H9 (cell line): ENCODE measurements at regions not wholly inside any gene's neighbourhood (a gene's known extent, or its start where the extent isn't known, plus 50 kb on each side); places are given as distances from the start of the nearest gene placed in this dataset.

ENCODE experiments used
- DNase-seq: peaks from one replicate; pipeline ENCODE4 v3.0.0-alpha.2; 2017
- H2AFZ ChIP-seq: one replicate; pipeline ENCODE4 v1.6.1; 2013; ENCODE audit warnings: mild to moderate bottlenecking, low read length, control low read depth, moderate library complexity
- H2AK5ac ChIP-seq: 2 replicates; pipeline ENCODE4 v1.6.1; 2013; ENCODE audit warnings: low read length, control low read depth, mixed read lengths; ENCODE audit not compliant: insufficient read length
- H2BK120ac ChIP-seq: one replicate; pipeline ENCODE4 v1.6.1; 2013; ENCODE audit warnings: low read depth, mild to moderate bottlenecking, low read length, control low read depth, inconsistent platforms; ENCODE audit not compliant: poor library complexity, severe bottlenecking
- H2BK12ac ChIP-seq: 2 replicates; pipeline ENCODE4 v1.6.1; 2013; ENCODE audit warnings: low read length, control low read depth, mixed read lengths, low read depth; ENCODE audit not compliant: insufficient read length
- H2BK15ac ChIP-seq: 2 replicates; pipeline ENCODE4 v1.6.1; 2013; ENCODE audit warnings: low read depth, low read length, control low read depth
- H2BK20ac ChIP-seq: one replicate; pipeline ENCODE4 v1.6.1; 2013; ENCODE audit warnings: low read depth, mild to moderate bottlenecking, low read length, control low read depth, inconsistent platforms; ENCODE audit not compliant: poor library complexity, severe bottlenecking
- H2BK5ac ChIP-seq: 2 replicates; pipeline ENCODE4 v1.6.1; 2013; ENCODE audit warnings: low read length, control low read depth, mixed read lengths; ENCODE audit not compliant: insufficient read length
- H3K14ac ChIP-seq: 2 replicates; pipeline ENCODE4 v1.6.1; 2013; ENCODE audit warnings: low read length, control low read depth; ENCODE audit not compliant: insufficient read depth
- H3K18ac ChIP-seq: 2 replicates; pipeline ENCODE4 v1.6.1; 2013; ENCODE audit warnings: low read depth, mild to moderate bottlenecking, mixed read lengths, low read length, control low read depth; ENCODE audit not compliant: insufficient read length
- H3K23ac ChIP-seq: 2 replicates; pipeline ENCODE4 v1.6.1; 2013; ENCODE audit warnings: low read length, control low read depth, mixed read lengths, low read depth; ENCODE audit not compliant: insufficient read length
- H3K23me2 ChIP-seq: 2 replicates; pipeline ENCODE4 v1.6.1; 2013; ENCODE audit warnings: low read depth, mild to moderate bottlenecking, mixed read lengths, low read length, control low read depth; ENCODE audit not compliant: insufficient read length, poor library complexity, severe bottlenecking
- H3K27ac ChIP-seq: 2 replicates; pipeline ENCODE4 v1.5.1; 2013; ENCODE audit warnings: low read length, control low read depth, mixed read lengths, low read depth; ENCODE audit not compliant: insufficient read length
- H3K27me3 ChIP-seq: 2 replicates; pipeline ENCODE4 v1.6.1; 2013; ENCODE audit warnings: low read length, control low read depth, inconsistent platforms; ENCODE audit not compliant: insufficient read depth
- H3K4ac ChIP-seq: 2 replicates; pipeline ENCODE4 v1.6.1; 2013; ENCODE audit warnings: low read depth, mild to moderate bottlenecking, control low read depth, inconsistent platforms, low read length, moderate library complexity
- H3K4me1 ChIP-seq: 2 replicates; pipeline ENCODE4 v1.6.1; 2013; ENCODE audit warnings: low read length, control low read depth, inconsistent platforms; ENCODE audit not compliant: insufficient read depth
- H3K4me2 ChIP-seq: 2 replicates; pipeline ENCODE4 v1.6.1; 2013; ENCODE audit warnings: low read length, control low read depth, mixed read lengths; ENCODE audit not compliant: insufficient read length, insufficient read depth
- H3K56ac ChIP-seq: 2 replicates; pipeline ENCODE4 v1.6.1; 2013; ENCODE audit warnings: low read depth, mild to moderate bottlenecking, mixed read lengths, low read length, control low read depth; ENCODE audit not compliant: insufficient read length
- H3K79me1 ChIP-seq: 2 replicates; pipeline ENCODE4 v1.6.1; 2013; ENCODE audit warnings: low read depth, mild to moderate bottlenecking, moderate library complexity, low read length, control low read depth, inconsistent platforms; ENCODE audit not compliant: insufficient read depth, poor library complexity, severe bottlenecking
- H3K79me2 ChIP-seq: 2 replicates; pipeline ENCODE4 v1.6.1; 2013; ENCODE audit warnings: low read length, control low read depth, inconsistent platforms; ENCODE audit not compliant: insufficient read depth
- H3K9ac ChIP-seq: 2 replicates; pipeline ENCODE4 v1.6.1; 2013; ENCODE audit warnings: low read length, control low read depth, mixed read lengths; ENCODE audit not compliant: insufficient read length; ENCODE audit errors: extremely low read depth
- H3K9me3 ChIP-seq: one replicate; pipeline ENCODE4 v1.6.1; 2013; ENCODE audit warnings: low read depth, low read length, inconsistent platforms; ENCODE audit not compliant: control insufficient read depth
- H3T11ph ChIP-seq: one replicate; pipeline ENCODE4 v1.6.1; 2013; ENCODE audit warnings: mild to moderate bottlenecking, low read length, control low read depth, inconsistent platforms
- H4K20me1 ChIP-seq: one replicate; pipeline ENCODE4 v1.6.1; 2013; ENCODE audit not compliant: control insufficient read depth, insufficient read length, insufficient read depth
- H4K5ac ChIP-seq: 2 replicates; pipeline ENCODE4 v1.6.1; 2013; ENCODE audit warnings: low read depth, mild to moderate bottlenecking, mixed read lengths, low read length, control low read depth; ENCODE audit not compliant: insufficient read length
- H4K8ac ChIP-seq: replicated peaks from 2 replicates; pipeline ENCODE4 v1.6.1; 2013; ENCODE audit warnings: low read length, control low read depth, mixed read lengths, low read depth; ENCODE audit not compliant: insufficient read length
- H4K91ac ChIP-seq: 2 replicates; pipeline ENCODE4 v1.6.1; 2013; ENCODE audit warnings: low read depth, mild to moderate bottlenecking, moderate library complexity, mixed read lengths, low read length, control low read depth; ENCODE audit not compliant: insufficient read length
- H3K27ac Mint-ChIP-seq, 3 experiments: 2 replicates in 2 of 3; 3 replicates in 1 of 3; pipeline ENCODE4 v1.8.0; 2020 to 2021; ENCODE audit warnings: mixed read lengths in 3 of 3, mild to moderate bottlenecking in 1 of 3, moderate library complexity in 1 of 3
- H3K27me3 Mint-ChIP-seq: 2 replicates; pipeline ENCODE4 v1.8.0; 2021; ENCODE audit warnings: low read depth, mild to moderate bottlenecking, moderate library complexity, mixed read lengths
- H3K36me3 Mint-ChIP-seq, 3 experiments: 2 replicates in 2 of 3; 3 replicates in 1 of 3; pipeline ENCODE4 v1.8.0; 2020 to 2021; ENCODE audit warnings: low read depth in 3 of 3, mixed read lengths in 3 of 3; ENCODE audit not compliant: insufficient read depth in 1 of 3
- H3K4me1 Mint-ChIP-seq, 2 experiments: 2 replicates each; pipeline ENCODE4 v1.8.0; 2020; ENCODE audit warnings: mixed read lengths in 2 of 2
- H3K4me3 Mint-ChIP-seq, 2 experiments: 2 replicates in 1 of 2; 3 replicates in 1 of 2; pipeline ENCODE4 v1.8.0; 2020 to 2021; ENCODE audit warnings: mild to moderate bottlenecking in 2 of 2, mixed read lengths in 2 of 2, moderate library complexity in 1 of 2
- H3K9me3 Mint-ChIP-seq, 2 experiments: 2 replicates in 1 of 2; 3 replicates in 1 of 2; pipeline ENCODE4 v1.8.0; 2020; ENCODE audit warnings: mild to moderate bottlenecking in 2 of 2, mixed read lengths in 2 of 2, moderate library complexity in 1 of 2
- CTCF ChIP-seq: fragments of 200-600 bp; sonication (generic); conservative IDR thresholded peaks from 3 replicates; pipeline ENCODE4 v1.8.0; 2021; ENCODE audit warnings: antibody characterized with exemption, mild to moderate bottlenecking
- WGBS: extraction: QIAGEN DNeasy Blood & Tissue Kit; methylation state at CpG from one replicate; pipeline ENCODE4 v1.1.7; 2013; ENCODE audit warnings: missing lambda C conversion rate, low lambda C conversion rate, mixed read lengths; ENCODE audit not compliant: insufficient read length; ENCODE audit errors: extremely low coverage; 5-methylcytosine and 5-hydroxymethylcytosine counted together

GRCh38 chr1:73953586-73953985 is 244.4 kb downstream of the LRRIQ3 start:
- Histone ChIP-seq H3K27ac (no peak overlapping the region), H2BK15ac (no peak overlapping the region), H3K56ac (no peak overlapping the region), H3K4me1 (peaks cover 2% of the 10 kb centered on the region; the same call in 1 of the 2 replicates), H3K23me2 (no peaks in the 10 kb centered on the region), H4K20me1 (no peaks in the 10 kb centered on the region), H2BK12ac (no peak overlapping the region), H2BK5ac (no peak overlapping the region), H3K9me3 (no peaks in the 10 kb centered on the region), H4K5ac (no peak overlapping the region), H3K14ac (no peak overlapping the region), H3K23ac (no peak overlapping the region), H4K8ac (no peak overlapping the region), H3K18ac (no peak overlapping the region), H2BK20ac (no peak overlapping the region), H3K27me3 (no peaks in the 10 kb centered on the region), H3K9ac (no peak overlapping the region), H3K79me1 (no peaks in the 10 kb centered on the region), H3K79me2 (no peaks in the 10 kb centered on the region), H3T11ph (no peak overlapping the region), H2BK120ac (no peak overlapping the region), H3K4me2 (no peak overlapping the region), H4K91ac (no peak overlapping the region), H3K4ac (no peak overlapping the region), H2AK5ac (no peak overlapping the region), H2AFZ (no peak overlapping the region)
- Mint-ChIP-seq H3K4me3 (no peak overlapping the region), H3K27ac (no peak overlapping the region), H3K36me3 (no peaks in the 10 kb centered on the region), H3K9me3 (no peaks in the 10 kb centered on the region), H3K4me1 (peaks cover 9 to 11% of the 10 kb centered on the region in 2 experiments), H3K27me3 (no peaks in the 10 kb centered on the region)
- WGBS: no CpG with 5 or more reads among the region's 4 CpGs
- no peak for TF ChIP-seq CTCF
- no peak for DNase-seq
